GM10266 (cell line): ENCODE measurements at regions not wholly inside any gene's neighbourhood (a gene's known extent, or its start where the extent isn't known, plus 50 kb on each side); places are given as distances from the start of the nearest gene placed in this dataset.

Experiments used
- DNase-seq: peaks from one replicate; pipeline ENCODE4 v3.0.0; 2012; ENCODE audit errors: extremely low spot score
- CTCF ChIP-seq: IDR thresholded peaks from 2 replicates; pipeline ENCODE4 v1.5.1; 2012; ENCODE audit warnings: mild to moderate bottlenecking, low read depth; ENCODE audit not compliant: control insufficient read depth, insufficient read depth; ENCODE audit errors: missing control alignments

- DNase-seq = no peak
These were observed 160.7 kb downstream of the RTP5 start for GRCh38 chr2:242030226-242030575.

GRCh38 chr2:242030858-242031257 is 161.3 kb downstream of the RTP5 start:
- no peak for DNase-seq
- no peak for TF ChIP-seq CTCF

More at GRCh38 chr2:242030226-242030575, 160.7 kb downstream of the RTP5 start:
- no peak for TF ChIP-seq CTCF

GRCh38 chr2:242031481-242032019 is 162.0 kb downstream of the RTP5 start:
- no peak for DNase-seq

GRCh38 chr2:242032780-242033656 is 163.5 kb downstream of the RTP5 start:
- TF ChIP-seq CTCF = no peak
- DNase-seq = no peak

More at GRCh38 chr2:242031481-242032019, 162.0 kb downstream of the RTP5 start:
- TF ChIP-seq CTCF = no peak

- no peak for DNase-seq
- no peak for TF ChIP-seq CTCF
These were observed 164.6 kb downstream of the RTP5 start for GRCh38 chr2:242034138-242034537.

GRCh38 chr2:242034996-242035814 is 165.7 kb downstream of the RTP5 start:
- TF ChIP-seq CTCF = no peak
- no peak for DNase-seq
